ENCODE measurements at regions not wholly inside any gene's neighbourhood (a gene's known extent, or its start where the extent isn't known, plus 50 kb on each side); places are given as distances from the start of the nearest gene placed in this dataset.
"Not testable (repeated sequence)": the region's sequence is repeated elsewhere in the genome, so short reads cannot be mapped to it uniquely, and the experiment has no call there.

- FAIRE-seq; DNase-seq (ENCODE audit: insufficient read length, low spot score): not testable (repeated sequence)
Measured at GRCh38 chrY:18599606-18600005, 53.1 kb downstream of the HSFY1 start.

DNA sequence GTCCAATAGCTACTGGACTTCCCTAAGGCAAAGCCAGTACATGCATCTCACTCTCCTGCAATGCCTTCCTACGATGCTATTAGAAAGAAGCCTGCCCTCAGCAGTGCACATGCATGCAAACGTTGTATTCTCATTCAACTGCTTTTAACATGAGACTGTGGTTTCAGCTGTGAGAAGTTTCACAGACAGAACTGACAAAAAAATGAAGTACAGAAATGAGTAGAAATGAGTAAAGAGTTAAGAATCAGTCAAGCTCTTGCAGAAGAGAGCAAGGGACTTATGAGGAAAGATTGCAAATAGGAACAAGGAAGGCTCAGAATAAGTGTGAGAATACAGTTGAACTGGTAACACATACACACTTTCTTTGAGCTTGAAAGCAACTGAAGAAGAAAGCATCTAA lies 54.8 kb downstream of the HSFY1 start:
- FAIRE-seq, result peak; percentile 95
- not testable (repeated sequence) for DNase-seq (ENCODE audit: insufficient read length, low spot score)

DNA sequence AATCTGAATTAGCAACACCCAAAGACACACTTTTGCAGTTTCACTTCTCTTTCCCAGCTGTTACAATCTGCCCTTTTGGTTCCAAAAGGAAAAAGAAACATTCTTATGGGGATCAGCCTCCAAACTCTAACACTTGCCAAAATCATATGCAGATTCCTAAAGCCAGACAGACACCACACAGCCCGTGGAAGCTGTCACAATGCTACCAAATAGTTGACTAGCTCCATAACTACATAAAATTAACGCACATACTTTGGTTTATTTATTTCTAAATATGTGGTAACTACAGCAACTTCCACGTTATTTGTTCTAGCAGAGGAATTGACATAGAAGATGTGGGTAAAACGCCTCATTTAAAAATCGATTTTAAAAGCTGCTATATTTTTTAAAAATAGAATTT lies 59.7 kb downstream of the HSFY1 start:
- not testable (repeated sequence) for DNase-seq (ENCODE audit: insufficient read length, low spot score); FAIRE-seq

DNA sequence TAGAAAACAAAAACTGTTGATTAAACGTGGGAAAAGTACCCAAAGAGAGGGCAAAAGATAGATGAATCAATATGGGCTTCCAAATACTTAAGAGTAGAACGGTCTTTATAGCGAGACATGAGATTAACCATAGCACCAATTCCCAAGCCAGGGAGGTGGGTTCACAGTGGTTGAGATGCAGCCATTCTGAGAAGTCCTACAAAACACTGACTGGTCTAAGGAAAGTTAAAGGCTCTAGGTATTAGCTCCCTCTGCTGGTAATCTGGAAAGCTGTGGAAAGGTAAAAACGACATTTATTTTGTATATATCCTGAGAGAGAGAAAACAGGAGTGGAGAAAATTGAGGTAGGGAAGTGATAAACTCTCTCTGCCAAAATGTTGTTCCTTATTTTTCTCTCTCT lies 61.7 kb downstream of the HSFY1 start:
- DNase-seq (ENCODE audit: insufficient read length, low spot score), result not testable (repeated sequence)
- peak; percentile 91 for FAIRE-seq

GRCh38 chrY:18615809-18616208 lies 69.3 kb downstream of the HSFY1 start:
- not testable (repeated sequence) for DNase-seq (ENCODE audit: insufficient read length, low spot score); FAIRE-seq

DNA sequence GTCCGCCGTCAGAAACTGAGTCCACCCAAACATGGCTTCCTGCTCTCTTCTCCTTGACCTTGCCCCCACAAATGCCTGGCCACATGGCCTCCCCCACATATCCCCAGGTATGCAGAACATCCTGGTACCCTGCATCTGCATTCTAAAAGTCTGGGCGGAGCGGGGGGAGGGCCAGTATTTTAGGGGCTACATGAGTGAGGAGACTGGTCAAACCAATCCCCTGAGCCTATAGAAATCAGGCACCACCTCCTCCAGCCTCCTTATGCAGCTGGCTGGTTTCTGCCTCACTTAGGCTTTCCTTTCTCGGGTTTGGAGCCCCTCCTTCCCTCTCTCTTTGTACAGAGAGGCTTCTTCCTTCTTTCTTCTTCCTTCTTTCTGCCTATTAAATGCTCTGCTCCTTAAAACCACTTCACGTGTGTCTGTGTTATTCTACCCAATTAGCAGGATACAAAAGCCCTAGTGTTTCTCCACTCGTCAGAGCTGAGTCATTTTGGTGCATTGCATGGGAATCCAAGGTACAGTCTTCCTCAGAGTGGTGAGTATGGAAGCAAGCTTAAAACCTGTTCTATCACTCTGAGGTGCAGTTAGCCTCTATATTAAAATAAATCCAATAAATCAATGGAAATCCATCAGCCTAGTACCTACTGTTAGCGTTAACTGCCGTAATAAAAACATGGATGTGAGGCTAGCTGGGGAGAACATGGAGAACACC lies 83.4 kb downstream of the HSFY1 start:
- DNase-seq (ENCODE audit: insufficient read length, low spot score); FAIRE-seq: not testable (repeated sequence)

GRCh38 chrY:18630571-18630970 lies 84.1 kb downstream of the HSFY1 start:
- DNase-seq (ENCODE audit: insufficient read length, low spot score); FAIRE-seq: not testable (repeated sequence)

DNA sequence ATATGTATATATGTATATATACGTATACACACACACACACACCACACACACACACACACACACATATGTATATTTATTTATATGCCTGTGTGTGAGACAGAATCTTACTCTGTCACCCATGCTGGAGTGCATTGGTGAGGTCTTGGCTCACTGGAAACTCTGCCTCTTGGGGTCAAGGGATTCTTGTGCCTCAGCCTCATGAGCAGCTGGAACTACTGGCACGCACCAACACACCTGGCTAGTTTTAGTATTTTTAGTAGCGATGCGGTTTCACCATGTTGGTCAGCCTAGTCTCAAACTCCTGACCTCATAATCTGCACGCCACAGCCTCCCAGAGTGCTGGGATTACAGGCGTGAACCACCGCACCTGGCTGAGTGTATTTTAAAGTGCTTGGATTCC lies 85.1 kb downstream of the HSFY1 start:
- not testable (repeated sequence) for DNase-seq (ENCODE audit: insufficient read length, low spot score)
- peak; percentile 58 for FAIRE-seq

DNA sequence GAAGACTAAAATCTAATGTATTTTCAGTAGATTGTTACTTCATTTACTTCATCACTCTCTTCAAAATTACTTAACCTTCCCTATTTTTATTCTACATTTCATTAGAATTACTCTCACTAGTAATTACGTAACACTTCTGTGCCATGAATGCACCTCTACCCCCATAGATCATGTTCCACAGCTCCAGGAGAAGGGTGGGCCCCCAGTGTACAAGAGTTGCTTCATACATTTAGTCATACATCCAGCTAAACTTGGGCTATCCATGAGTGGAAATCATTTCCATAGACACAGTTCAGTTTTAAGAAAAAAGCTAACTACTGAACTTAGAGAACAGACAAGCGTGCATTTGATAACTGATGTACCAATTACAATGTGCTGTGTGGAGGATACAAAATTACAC lies 104.2 kb downstream of the HSFY1 start:
- TF ChIP-seq POLR2A (IDR thresholded peaks at IDR 0.05; ENCODE audit: low read depth, low read length), result no peak
- no peak for TF ChIP-seq POU2F2 (IDR thresholded peaks at IDR 0.05; ENCODE audit: low read depth, low read length)
- no peak for TF ChIP-seq POLR2AphosphoS5 (IDR thresholded peaks at IDR 0.05; ENCODE audit: low read depth, low read length)
- TF ChIP-seq PAX5 (IDR thresholded peaks at IDR 0.05; ENCODE audit: insufficient read depth, low read length, severe bottlenecking), result no peak
- no peak for TF ChIP-seq SPI1 (IDR thresholded peaks at IDR 0.05; ENCODE audit: low read depth, low read length)
- no peak for TF ChIP-seq TAF1 (IDR thresholded peaks at IDR 0.05; ENCODE audit: low read depth, low read length)
- FAIRE-seq, result no peak
- DNase-seq (ENCODE audit: insufficient read length, low spot score), result no peak

- no peak for FAIRE-seq
- no peak for TF ChIP-seq POLR2A (IDR thresholded peaks at IDR 0.05; ENCODE audit: low read depth, low read length)
- no peak for TF ChIP-seq POU2F2 (IDR thresholded peaks at IDR 0.05; ENCODE audit: low read depth, low read length)
- no peak for TF ChIP-seq TAF1 (IDR thresholded peaks at IDR 0.05; ENCODE audit: low read depth, low read length)
- TF ChIP-seq POLR2AphosphoS5 (IDR thresholded peaks at IDR 0.05; ENCODE audit: low read depth, low read length), result no peak
- no peak for TF ChIP-seq SPI1 (IDR thresholded peaks at IDR 0.05; ENCODE audit: low read depth, low read length)
- TF ChIP-seq PAX5 (IDR thresholded peaks at IDR 0.05; ENCODE audit: insufficient read depth, low read length, severe bottlenecking), result no peak
Measured at GRCh38 chrY:18664559-18664958, 109.0 kb downstream of the HSFY2 start.

DNA sequence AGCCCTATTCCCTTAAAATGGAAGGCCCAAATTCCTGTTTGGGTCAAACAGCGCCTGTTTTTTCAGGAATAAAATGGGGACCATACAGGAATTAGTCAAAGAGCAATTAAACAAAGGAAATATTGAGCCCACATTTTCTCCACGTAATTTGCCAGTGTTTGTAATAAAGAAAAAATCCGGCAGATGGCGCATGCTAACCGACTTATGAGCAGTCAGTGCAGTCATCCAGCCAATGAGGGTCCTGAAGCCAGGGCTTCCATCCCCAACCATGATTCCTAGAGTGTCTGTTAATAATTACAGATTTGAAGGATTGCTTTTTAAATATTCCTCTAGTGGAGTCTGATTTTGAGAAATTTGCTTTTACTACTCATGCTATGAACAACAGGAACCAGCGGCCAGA lies 103.7 kb downstream of the HSFY2 start:
- DNase-seq (ENCODE audit: insufficient read length, low spot score) (peak; percentile 4), FAIRE-seq (no peak)
- TF ChIP-seq POU2F2 (IDR thresholded peaks at IDR 0.05; ENCODE audit: low read depth, low read length), result no peak
- TF ChIP-seq PAX5 (IDR thresholded peaks at IDR 0.05; ENCODE audit: insufficient read depth, low read length, severe bottlenecking), result no peak
- TF ChIP-seq POLR2A (IDR thresholded peaks at IDR 0.05; ENCODE audit: low read depth, low read length), result no peak
- TF ChIP-seq POLR2AphosphoS5 (IDR thresholded peaks at IDR 0.05; ENCODE audit: low read depth, low read length), result no peak
- TF ChIP-seq TAF1 (IDR thresholded peaks at IDR 0.05; ENCODE audit: low read depth, low read length), result no peak
- no peak for TF ChIP-seq SPI1 (IDR thresholded peaks at IDR 0.05; ENCODE audit: low read depth, low read length)

More at GRCh38 chrY:18664559-18664958, 109.0 kb downstream of the HSFY2 start:
- DNase-seq (ENCODE audit: insufficient read length, low spot score), result no peak

DNA sequence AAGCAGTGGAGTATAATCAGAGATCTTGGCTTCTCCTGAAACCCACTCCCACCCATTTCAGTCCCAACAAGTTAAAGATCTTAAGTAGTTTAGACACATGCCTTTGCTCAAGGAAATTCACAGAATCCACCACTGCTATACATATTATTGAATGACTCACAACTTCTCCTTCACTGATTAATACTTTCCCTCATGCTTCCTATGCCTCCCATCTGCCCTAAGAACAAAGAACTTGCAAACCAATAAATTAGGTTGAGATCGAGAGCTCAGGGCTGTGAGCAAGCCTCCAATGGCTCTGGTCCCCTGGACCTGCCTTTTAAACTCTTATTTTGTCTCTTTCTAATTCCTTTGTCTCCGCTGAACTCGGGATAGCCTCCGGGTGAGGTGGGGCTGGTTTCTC lies 101.6 kb downstream of the HSFY2 start:
- DNase-seq (ENCODE audit: insufficient read length, low spot score) (no peak), FAIRE-seq (no peak)
- TF ChIP-seq POLR2AphosphoS5 (IDR thresholded peaks at IDR 0.05; ENCODE audit: low read depth, low read length) (no peak), PAX5 (IDR thresholded peaks at IDR 0.05; ENCODE audit: insufficient read depth, low read length, severe bottlenecking) (no peak), TAF1 (IDR thresholded peaks at IDR 0.05; ENCODE audit: low read depth, low read length) (no peak), POU2F2 (IDR thresholded peaks at IDR 0.05; ENCODE audit: low read depth, low read length) (no peak), POLR2A (IDR thresholded peaks at IDR 0.05; ENCODE audit: low read depth, low read length) (no peak), SPI1 (IDR thresholded peaks at IDR 0.05; ENCODE audit: low read depth, low read length) (no peak)

- not testable (repeated sequence) for FAIRE-seq
Measured at GRCh38 chrY:18686027-18686426, 87.5 kb downstream of the HSFY2 start.

GRCh38 chrY:18688362-18688761 lies 85.2 kb downstream of the HSFY2 start:
- FAIRE-seq; DNase-seq (ENCODE audit: insufficient read length, low spot score): not testable (repeated sequence)

More at GRCh38 chrY:18686027-18686426, 87.5 kb downstream of the HSFY2 start:
- DNase-seq (ENCODE audit: insufficient read length, low spot score), result not testable (repeated sequence)

- not testable (repeated sequence) for DNase-seq (ENCODE audit: insufficient read length, low spot score)
- FAIRE-seq, result peak; percentile 20
Measured at GRCh38 chrY:18689420-18689819, 84.1 kb downstream of the HSFY2 start.

GRCh38 chrY:18689890-18690593 lies 83.5 kb downstream of the HSFY2 start:
- not testable (repeated sequence) for FAIRE-seq; DNase-seq (ENCODE audit: insufficient read length, low spot score)

- DNase-seq (ENCODE audit: insufficient read length, low spot score); FAIRE-seq: not testable (repeated sequence)
Measured at GRCh38 chrY:18696788-18697187, 76.7 kb downstream of the HSFY2 start.

Measured in GM12891 (cell line).